HG02678 (cell line): ENCODE measurements at regions not wholly inside any gene's neighbourhood (a gene's known extent, or its start where the extent isn't known, plus 50 kb on each side); places are given as distances from the start of the nearest gene placed in this dataset.

Source experiments
- ATAC-seq: cut with Tn5 transposase; IDR thresholded peaks from one replicate; pipeline ENCODE4 v1.9.1; 2021; ENCODE audit warnings: mild to moderate bottlenecking, moderate library complexity; ENCODE audit not compliant: unreplicated experiment

DNA sequence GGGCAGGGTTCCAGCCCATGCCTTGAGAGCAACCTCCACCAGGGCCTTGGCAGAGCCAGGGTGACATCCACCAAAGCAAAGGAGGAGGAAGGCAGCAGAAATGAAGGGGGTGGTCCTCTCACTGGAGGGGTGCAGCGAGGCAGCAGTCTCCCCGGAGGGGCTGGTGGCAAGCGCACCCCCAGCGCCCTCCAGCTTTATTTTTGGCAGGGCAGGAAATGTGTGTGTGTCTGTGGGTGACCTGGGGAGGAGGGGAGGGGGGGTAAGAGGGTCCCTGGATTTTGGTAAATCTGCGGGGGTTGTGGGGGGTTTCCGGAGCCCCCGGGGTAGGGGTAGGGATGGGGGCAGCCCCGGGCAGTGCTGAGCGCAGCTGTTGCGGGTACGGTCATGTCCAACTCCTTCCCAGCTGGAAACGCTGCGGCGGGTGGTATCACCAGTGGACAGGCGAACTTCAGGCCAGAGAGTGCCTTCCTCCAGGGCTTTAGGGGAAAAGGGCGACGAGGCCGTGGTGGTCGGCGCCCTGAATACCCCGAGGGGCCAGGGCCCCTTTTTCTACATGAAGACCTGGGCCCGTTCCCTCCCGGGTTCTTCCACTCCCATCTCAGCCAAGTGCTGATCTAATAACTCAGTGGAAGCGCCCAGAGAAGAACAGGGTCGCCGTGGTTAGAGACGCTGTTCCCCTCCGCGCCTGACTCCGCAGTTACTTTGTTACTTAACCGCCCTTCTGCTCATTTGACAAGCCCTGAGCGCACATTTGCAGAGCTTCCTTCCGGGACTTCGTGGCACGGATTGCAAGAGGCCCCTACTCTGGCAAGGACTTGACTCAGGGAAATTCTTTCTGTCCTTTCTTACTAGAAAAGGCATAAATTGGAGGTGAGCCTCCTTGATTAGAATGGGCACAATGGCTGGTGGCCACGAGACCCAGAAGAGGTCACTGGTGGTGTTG lies 55.2 kb downstream of the FOS start:
- ATAC-seq: no peak

DNA sequence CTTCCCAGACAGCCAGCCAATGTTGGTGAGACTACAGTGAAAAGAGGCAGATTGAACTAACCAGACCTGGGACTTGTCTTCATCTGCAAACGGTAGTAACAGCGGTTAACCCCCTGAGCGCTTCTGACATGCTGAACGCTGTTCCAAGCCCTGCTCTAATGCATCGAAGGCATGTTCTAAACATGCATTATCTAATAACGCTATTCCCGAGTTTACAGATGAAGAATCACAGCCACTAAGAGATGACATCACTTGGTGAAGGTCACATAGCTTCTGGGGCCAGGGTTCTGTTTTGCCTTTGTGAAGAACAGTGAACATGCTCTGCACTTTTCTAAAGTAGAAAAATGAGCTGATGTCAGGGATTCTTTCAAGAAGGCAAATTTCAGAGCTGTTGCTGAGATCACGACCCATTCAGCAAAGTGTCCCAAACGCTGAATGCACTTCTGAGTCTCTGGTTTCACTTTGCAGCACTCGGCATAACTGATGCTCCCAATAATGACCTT lies 56.0 kb downstream of the FOS start:
- no peak for ATAC-seq

- ATAC-seq: no peak
Measured at GRCh38 chr14:75335571-75335970, 56.9 kb downstream of the FOS start.

DNA sequence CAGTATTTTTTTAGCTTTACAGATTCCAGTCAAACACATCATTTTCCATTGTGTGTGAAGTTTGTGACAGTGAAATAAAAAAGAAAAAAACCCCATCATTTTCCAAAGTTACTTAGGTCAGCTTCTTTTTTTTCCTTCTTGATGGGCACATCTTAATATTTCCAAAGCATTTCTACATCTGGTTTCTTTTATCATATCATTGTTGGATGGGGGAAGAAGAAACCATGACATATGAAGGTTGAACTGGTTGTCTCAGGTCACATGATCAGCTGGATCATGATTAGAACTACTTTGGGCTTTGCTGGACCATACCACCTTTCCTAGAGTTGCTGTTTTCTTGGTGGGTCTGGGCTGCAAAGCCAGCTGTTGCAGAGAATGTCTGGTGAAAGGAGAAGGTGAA lies 59.8 kb downstream of the FOS start:
- no peak for ATAC-seq

DNA sequence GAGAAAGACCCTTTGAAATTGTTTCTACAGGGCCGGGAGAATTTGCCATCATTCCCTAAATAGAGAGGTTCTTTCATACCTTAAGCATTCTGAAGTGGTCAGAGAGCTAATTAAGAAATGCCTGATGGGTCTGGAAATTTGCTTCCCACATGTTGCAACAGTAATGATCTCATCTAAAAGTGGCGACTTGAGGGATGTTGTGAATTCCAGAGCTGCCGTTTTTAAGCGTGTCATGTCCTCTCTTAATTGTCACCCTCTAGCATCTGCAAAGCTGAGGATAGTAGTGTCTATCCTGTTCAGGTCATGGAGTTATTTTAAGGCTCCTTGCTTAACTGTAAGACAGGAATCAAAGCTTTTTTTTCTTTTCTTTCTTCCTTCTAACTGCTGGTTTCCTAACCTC lies 60.4 kb downstream of the FOS start:
- no peak for ATAC-seq

- ATAC-seq: no peak
Measured at GRCh38 chr14:75340921-75341320, 62.3 kb downstream of the FOS start.

DNA sequence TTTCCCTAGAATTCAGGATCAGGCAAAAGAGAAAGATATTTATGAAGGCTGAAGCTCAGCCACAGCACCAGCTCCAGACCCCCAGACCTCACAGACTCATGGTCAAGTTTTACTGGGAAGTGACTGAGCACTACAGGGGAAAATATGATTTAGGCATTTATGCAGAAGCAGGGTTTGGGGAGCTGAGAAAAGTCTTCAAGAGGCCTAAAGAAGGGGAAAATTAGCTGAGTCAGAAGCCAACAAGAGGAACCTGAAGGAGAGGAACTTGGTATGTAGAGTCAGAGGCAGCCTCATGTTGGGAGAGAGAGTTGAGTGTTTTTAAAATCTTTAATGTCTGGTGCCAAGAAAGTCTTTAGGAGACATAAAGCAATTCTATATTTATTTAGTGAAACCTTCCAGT lies 63.0 kb downstream of the FOS start:
- ATAC-seq: no peak

DNA sequence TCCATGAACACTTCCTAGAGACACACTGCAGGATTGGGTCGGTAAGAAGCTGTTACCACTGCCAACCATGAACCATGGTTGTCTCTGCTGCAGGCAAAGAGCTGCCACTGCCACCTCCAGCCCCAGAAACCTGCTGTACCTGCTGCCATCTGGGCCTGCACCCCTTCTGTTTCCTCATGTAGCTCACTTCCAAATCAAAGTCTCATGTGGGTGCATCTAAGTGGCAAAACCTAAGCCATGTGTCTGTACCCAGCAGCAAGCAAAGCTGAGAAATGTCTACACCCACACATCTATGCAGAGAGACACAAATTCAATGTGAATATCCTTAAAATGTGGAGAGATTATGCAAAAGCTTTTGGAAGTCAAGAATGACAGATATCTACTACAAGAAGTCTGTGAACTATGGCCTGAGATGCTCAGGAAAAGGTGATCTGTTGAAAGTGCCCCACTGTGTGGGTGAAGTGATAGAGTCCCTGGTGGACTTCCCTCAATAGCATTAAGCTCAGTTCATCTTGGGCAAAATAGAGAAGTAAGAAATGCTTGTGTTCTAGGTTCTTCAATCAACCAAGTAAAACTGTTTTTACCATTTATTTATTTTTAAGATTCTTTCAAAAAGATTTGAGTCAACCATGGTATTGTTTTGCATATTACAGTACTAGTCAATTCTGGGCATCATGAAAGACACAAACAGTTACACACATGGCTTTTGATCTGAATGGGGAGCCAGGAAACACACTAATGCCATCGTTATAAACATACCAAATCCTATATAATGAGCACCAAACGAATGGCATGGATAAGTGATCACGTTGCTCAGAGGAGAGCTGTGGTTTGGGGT lies 64.4 kb downstream of the FOS start:
- ATAC-seq: peak; percentile 48

GRCh38 chr14:75343911-75344310 lies 65.3 kb downstream of the FOS start:
- ATAC-seq: no peak

DNA sequence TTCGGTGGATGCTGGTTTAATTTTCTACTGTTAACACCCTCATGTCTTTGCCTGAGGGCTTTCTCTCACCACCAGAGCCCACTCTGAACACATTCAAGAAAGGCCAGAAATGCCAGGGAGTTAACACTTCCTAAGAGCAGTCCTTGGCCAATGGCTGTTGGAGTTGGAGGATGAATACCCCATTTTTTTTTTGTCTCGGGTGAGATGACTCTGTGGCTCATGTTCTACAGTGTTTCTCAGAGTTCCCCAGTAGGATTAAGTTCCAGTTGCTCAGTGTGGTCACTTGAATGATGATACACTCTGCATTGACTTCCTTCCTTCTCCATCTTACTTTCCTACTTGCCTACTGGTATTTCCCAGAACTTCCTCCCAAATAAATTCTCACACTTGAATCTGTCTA lies 65.8 kb downstream of the FOS start:
- no peak for ATAC-seq

GRCh38 chr14:75350505-75351060 lies 72.0 kb downstream of the FOS start:
- ATAC-seq: no peak

DNA sequence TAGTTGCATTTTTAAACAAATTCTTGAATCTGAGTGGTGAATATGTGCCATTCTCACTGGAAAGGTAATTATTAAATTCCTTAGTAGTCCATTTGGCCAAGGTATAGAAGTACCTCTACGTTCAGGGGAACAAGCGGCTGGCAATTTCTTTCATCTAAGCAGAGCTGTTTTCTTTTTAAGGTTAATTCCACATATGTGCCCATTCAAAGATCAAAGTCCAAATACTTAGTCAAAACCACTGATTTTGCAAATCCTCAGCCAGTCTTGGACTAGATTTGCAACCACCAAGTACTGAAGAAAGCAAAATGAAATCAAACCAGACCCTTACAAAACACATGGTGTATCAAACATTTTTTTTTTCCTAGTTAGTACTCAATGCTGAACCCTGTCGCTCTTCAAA lies 68.7 kb upstream of the JDP2 start:
- ATAC-seq: no peak

GRCh38 chr14:75361041-75361440 lies 66.8 kb upstream of the JDP2 start:
- no peak for ATAC-seq

DNA sequence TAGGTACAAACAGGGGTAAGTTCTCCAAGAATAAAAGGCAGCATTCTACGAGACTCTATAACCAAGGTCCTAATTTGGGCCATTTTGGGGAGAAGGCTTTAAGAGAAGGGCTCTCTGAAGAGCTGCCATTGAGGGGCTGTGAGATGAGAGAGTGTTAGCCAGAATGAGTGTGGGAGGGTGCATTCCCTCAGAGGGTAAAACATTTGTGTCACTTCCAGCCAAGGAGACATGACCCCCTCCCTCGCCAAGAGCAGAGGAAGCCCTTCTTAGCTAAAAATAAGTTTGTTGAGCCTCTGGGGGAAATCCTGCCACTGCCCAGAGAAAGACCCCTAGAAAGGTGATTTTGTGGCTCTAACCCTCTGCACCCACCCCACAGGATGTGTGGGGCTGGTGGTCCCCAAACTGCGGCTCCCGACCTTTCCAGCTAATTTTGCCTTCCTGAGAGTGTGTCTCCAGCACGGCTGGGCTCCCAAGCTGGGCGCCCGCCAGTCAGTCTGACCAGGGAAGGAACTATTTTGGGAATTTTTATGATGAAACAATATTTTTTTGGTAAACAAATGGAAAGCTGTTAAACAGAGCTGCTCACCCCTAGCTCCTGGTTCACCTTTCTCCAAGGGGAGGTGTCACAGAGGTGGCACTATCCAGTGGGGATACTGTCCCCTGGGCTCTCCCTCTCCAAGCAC lies 65.9 kb upstream of the JDP2 start:
- ATAC-seq: no peak

DNA sequence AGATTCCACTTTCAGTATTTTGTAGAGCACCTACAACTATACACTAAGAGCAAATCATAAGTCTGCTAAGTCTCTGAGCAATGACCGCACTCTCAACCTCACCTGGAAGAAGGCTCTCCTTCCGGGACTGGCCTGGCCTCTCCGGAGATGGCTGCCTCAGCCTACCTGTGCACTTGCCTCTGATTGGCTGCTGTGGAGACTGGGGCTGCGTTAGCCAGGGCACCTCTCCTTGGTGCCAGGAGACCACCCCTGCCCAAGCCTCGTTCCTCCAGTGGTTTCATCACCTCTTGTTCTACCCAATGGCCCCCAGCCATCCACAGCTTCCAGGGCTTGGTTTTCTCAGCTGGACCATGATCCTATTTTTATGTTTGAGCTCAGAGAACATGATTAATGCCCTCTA lies 64.7 kb upstream of the JDP2 start:
- no peak for ATAC-seq

DNA sequence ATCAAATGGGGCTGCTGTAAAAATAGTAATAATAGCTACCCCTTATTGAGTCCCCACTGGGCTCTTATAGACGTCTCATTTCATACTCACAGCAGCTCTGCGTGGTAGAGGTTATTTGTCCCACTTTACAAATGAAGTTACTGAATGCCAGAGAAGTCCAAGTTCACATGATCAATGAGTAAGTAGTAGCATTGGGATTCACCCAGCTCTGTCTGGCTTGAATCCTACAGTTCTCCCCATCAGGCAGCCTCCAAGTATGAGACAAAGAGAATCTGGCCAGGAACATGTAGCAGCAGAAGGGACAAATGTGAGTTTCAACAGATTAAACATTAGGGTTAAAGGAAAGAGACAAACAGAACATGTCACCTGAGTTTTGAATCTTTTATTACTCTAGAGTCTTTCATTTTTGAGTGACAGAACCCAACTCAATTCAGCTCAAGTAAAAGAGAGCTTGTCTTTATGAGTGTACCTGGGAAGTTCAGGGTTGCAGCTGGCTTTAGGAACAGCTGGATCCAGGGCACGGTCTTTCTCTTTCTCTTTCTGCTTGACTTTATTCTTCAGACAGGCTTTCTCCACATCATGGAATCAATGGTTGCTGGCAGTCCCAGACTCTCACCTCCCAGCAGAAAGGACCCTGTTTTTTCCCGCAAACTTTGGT lies 64.1 kb upstream of the JDP2 start:
- ATAC-seq: no peak

- ATAC-seq: no peak
Measured at GRCh38 chr14:75365116-75365515, 62.7 kb upstream of the JDP2 start.

- no peak for ATAC-seq
Measured at GRCh38 chr14:75366963-75367362, 60.9 kb upstream of the JDP2 start.

GRCh38 chr14:75368333-75368732 lies 59.5 kb upstream of the JDP2 start:
- no peak for ATAC-seq

- ATAC-seq: no peak
Measured at GRCh38 chr14:75369506-75369905, 58.3 kb upstream of the JDP2 start.
